ENCODE measurements at regions not wholly inside any gene's neighbourhood (a gene's known extent, or its start where the extent isn't known, plus 50 kb on each side); places are given as distances from the start of the nearest gene placed in this dataset.

DNA sequence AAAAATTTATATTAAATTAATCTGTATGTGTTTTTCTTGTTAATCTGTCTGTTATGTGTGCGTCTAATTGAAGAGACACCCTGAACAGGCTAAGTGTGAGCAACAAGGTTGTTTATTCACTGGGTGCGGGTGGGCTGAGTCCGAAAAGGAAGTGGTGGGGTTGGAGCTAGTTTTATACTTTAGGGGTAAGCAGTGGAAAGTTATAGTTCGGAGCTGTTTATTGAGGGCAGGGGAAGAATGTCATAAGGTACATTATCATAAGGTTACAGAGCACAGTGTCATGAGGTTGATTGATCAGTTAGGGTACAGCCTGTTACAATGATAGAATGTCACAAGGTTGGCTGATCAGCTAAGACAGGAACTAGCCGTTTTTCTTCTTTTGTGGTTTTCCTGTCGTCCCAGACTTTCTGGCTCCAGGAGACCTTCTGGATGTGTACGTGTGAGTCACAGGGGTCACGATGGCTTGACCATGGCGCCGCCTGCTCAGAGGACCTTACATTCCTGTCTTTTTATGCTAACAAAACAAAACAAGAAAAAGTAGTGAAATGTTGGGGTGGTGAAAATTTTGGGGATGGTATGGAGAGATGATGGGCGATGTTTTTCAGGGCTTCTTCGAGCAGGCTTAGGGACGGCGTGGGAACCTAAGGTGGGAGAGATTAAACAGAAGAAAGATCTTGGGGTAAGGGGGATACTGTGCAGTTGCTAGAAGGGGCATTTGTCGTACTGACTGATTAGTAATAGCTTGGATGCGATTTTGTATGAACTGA is 754.0 kb upstream of the ADGRB3 start (continued):
- TF ChIP-seq, protein P1, sequence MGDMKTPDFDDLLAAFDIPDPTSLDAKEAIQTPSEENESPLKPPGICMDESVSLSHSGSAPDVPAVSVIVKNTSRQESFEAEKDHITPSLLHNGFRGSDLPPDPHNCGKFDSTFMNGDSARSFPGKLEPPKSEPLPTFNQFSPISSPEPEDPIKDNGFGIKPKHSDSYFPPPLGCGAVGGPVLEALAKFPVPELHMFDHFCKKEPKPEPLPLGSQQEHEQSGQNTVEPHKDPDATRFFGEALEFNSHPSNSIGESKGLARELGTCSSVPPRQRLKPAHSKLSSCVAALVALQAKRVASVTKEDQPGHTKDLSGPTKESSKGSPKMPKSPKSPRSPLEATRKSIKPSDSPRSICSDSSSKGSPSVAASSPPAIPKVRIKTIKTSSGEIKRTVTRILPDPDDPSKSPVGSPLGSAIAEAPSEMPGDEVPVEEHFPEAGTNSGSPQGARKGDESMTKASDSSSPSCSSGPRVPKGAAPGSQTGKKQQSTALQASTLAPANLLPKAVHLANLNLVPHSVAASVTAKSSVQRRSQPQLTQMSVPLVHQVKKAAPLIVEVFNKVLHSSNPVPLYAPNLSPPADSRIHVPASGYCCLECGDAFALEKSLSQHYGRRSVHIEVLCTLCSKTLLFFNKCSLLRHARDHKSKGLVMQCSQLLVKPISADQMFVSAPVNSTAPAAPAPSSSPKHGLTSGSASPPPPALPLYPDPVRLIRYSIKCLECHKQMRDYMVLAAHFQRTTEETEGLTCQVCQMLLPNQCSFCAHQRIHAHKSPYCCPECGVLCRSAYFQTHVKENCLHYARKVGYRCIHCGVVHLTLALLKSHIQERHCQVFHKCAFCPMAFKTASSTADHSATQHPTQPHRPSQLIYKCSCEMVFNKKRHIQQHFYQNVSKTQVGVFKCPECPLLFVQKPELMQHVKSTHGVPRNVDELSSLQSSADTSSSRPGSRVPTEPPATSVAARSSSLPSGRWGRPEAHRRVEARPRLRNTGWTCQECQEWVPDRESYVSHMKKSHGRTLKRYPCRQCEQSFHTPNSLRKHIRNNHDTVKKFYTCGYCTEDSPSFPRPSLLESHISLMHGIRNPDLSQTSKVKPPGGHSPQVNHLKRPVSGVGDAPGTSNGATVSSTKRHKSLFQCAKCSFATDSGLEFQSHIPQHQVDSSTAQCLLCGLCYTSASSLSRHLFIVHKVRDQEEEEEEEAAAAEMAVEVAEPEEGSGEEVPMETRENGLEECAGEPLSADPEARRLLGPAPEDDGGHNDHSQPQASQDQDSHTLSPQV (IDR thresholded peaks at IDR 0.05), result peak; percentile 90
- TF ChIP-seq LCOR (CRISPR knock-in tag; IDR thresholded peaks at IDR 0.05) (peak; percentile 34; the same call in 1 of the 2 replicates), ZNF830 (CRISPR knock-in tag; IDR thresholded peaks at IDR 0.05) (0 out of 2 replicates have a peak, but pooled peaks have one; percentile 45), TAF7 (tag; IDR thresholded peaks at IDR 0.05) (peak; percentile 35; the same call in 1 of the 2 replicates), YY1 (IDR thresholded peaks at IDR 0.05; ENCODE audit: borderline replicate concordance in 1 of 3, control insufficient read depth in 1 of 3, extremely low read depth in 1 of 3, insufficient read depth in 3 of 3, insufficient read length in 1 of 3, insufficient replicate concordance in 2 of 3, low read depth in 1 of 3, low read length in 2 of 3) (peak in 1 of 3 experiments; percentile 50), WHSC1 (IDR thresholded peaks at IDR 0.05; ENCODE audit: low read length) (no peak), MTA1 (IDR thresholded peaks at IDR 0.05; ENCODE audit: borderline replicate concordance) (no peak), NBN (IDR thresholded peaks at IDR 0.05; ENCODE audit: low read depth) (no peak; the same call in 1 of the 2 replicates), DIDO1 (tag; IDR thresholded peaks at IDR 0.05; ENCODE audit: low read depth) (no peak), RFX1 (IDR thresholded peaks at IDR 0.05) (no peak), ZFP36 (IDR thresholded peaks at IDR 0.05; ENCODE audit: low read depth, low read length, partially characterized antibody) (no peak), ZNF76 (CRISPR knock-in tag; IDR thresholded peaks at IDR 0.05; ENCODE audit: borderline replicate concordance) (no peak), RNF2 (IDR thresholded peaks at IDR 0.05) (peak; percentile 84), SRF (CRISPR knock-in tag; IDR thresholded peaks at IDR 0.05) (0 out of 4 replicates have a peak, but pooled peaks of 1 of the 2 experiments have one; percentile 45)
- TF ChIP-seq, protein P2, sequence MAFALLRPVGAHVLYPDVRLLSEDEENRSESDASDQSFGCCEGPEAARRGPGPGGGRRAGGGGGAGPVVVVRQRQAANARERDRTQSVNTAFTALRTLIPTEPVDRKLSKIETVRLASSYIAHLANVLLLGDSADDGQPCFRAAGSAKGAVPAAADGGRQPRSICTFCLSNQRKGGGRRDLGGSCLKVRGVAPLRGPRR (CRISPR knock-in tag; IDR thresholded peaks at IDR 0.05), result no peak
- TF ChIP-seq, protein P3, sequence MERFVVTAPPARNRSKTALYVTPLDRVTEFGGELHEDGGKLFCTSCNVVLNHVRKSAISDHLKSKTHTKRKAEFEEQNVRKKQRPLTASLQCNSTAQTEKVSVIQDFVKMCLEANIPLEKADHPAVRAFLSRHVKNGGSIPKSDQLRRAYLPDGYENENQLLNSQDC (CRISPR knock-in tag; IDR thresholded peaks at IDR 0.05), result no peak
- TF ChIP-seq, protein P4, sequence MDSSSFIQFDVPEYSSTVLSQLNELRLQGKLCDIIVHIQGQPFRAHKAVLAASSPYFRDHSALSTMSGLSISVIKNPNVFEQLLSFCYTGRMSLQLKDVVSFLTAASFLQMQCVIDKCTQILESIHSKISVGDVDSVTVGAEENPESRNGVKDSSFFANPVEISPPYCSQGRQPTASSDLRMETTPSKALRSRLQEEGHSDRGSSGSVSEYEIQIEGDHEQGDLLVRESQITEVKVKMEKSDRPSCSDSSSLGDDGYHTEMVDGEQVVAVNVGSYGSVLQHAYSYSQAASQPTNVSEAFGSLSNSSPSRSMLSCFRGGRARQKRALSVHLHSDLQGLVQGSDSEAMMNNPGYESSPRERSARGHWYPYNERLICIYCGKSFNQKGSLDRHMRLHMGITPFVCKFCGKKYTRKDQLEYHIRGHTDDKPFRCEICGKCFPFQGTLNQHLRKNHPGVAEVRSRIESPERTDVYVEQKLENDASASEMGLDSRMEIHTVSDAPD (CRISPR knock-in tag; IDR thresholded peaks at IDR 0.05), result no peak
- TF ChIP-seq, protein P5, sequence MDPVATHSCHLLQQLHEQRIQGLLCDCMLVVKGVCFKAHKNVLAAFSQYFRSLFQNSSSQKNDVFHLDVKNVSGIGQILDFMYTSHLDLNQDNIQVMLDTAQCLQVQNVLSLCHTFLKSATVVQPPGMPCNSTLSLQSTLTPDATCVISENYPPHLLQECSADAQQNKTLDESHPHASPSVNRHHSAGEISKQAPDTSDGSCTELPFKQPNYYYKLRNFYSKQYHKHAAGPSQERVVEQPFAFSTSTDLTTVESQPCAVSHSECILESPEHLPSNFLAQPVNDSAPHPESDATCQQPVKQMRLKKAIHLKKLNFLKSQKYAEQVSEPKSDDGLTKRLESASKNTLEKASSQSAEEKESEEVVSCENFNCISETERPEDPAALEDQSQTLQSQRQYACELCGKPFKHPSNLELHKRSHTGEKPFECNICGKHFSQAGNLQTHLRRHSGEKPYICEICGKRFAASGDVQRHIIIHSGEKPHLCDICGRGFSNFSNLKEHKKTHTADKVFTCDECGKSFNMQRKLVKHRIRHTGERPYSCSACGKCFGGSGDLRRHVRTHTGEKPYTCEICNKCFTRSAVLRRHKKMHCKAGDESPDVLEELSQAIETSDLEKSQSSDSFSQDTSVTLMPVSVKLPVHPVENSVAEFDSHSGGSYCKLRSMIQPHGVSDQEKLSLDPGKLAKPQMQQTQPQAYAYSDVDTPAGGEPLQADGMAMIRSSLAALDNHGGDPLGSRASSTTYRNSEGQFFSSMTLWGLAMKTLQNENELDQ (CRISPR knock-in tag; IDR thresholded peaks at IDR 0.05; ENCODE audit: borderline replicate concordance), result no peak

All from K562 (cell line).